IMR-90 (cell line): ENCODE measurements at regions not wholly inside any gene's neighbourhood (a gene's known extent, or its start where the extent isn't known, plus 50 kb on each side); places are given as distances from the start of the nearest gene placed in this dataset.

Source experiments
- ATAC-seq: fragments of 200-7000 bp; cut with Tn5 transposase; 2 replicates; pipeline ENCODE4 v1.9.1; 2020; ENCODE audit warnings: low read depth, mild to moderate bottlenecking, moderate library complexity
- BruUV-seq: library from RNA; stranded (reverse); fragments of 400-500 nt; replicated peaks from 2 replicates; lab custom pipeline; 2021; lab: Mats Ljungman, UMichigan
- CTCF ChIA-PET: fragments of 300-600 bp; formaldehyde crosslinking; extraction: SDS; loops from one replicate; lab custom pipeline; 2021; ENCODE audit warnings: antibody characterized with exemption; lab: Yijun Ruan, JAX
- POLR2A ChIA-PET: fragments of 300-600 bp; sonication (Branson Sonifier 250); formaldehyde crosslinking; loops from one replicate; lab custom pipeline; 2022; ENCODE audit warnings: antibody characterized with exemption; ENCODE audit not compliant: unreplicated experiment; lab: Charles Lee
- DNase-seq: peaks from one replicate; pipeline ENCODE4 v3.0.0; 2013
- H2AFZ ChIP-seq: replicated peaks from 2 replicates; pipeline ENCODE3; 2013; ENCODE audit warnings: low read length, mild to moderate bottlenecking; ENCODE audit not compliant: poor library complexity
- H2AK5ac ChIP-seq: 2 replicates; pipeline ENCODE4 v1.6.1; 2013; ENCODE audit warnings: low read depth, low read length, inconsistent platforms
- H2AK9ac ChIP-seq: replicated peaks from 2 replicates; pipeline ENCODE3; 2013; ENCODE audit warnings: mild to moderate bottlenecking, low read depth, low read length, moderate library complexity; ENCODE audit not compliant: poor library complexity
- H2BK120ac ChIP-seq: 2 replicates; pipeline ENCODE4 v1.6.1; 2013; ENCODE audit warnings: low read depth, low read length, inconsistent platforms
- H2BK15ac ChIP-seq: 3 replicates; pipeline ENCODE4 v1.6.1; 2013; ENCODE audit warnings: low read depth, low read length, inconsistent platforms
- H2BK20ac ChIP-seq: 2 replicates; pipeline ENCODE4 v1.6.1; 2013; ENCODE audit warnings: low read depth, mild to moderate bottlenecking, inconsistent platforms, low read length, moderate library complexity
- H2BK5ac ChIP-seq: 2 replicates; pipeline ENCODE4 v1.6.1; 2013; ENCODE audit warnings: mild to moderate bottlenecking, low read depth, low read length, inconsistent platforms; ENCODE audit not compliant: poor library complexity, severe bottlenecking
- H3K14ac ChIP-seq: replicated peaks from 2 replicates; pipeline ENCODE4 v1.6.1; 2013; ENCODE audit warnings: low read depth, low read length, inconsistent platforms
- H3K18ac ChIP-seq: 2 replicates; pipeline ENCODE4 v1.6.1; 2013; ENCODE audit warnings: low read depth, low read length, control low read depth
- H3K23ac ChIP-seq: 2 replicates; pipeline ENCODE4 v1.6.1; 2013; ENCODE audit warnings: low read depth, low read length, inconsistent platforms
- H3K27ac ChIP-seq: 2 replicates; pipeline ENCODE4 v1.5.1; 2013; ENCODE audit warnings: mild to moderate bottlenecking, control low read depth, low read length; ENCODE audit not compliant: insufficient read depth
- H3K27me3 ChIP-seq: 2 replicates; pipeline ENCODE4 v1.6.1; 2013; ENCODE audit warnings: low read length; ENCODE audit not compliant: control insufficient read depth, insufficient read depth
- H3K36me3 ChIP-seq: 2 replicates; pipeline ENCODE4 v1.6.1; 2013; ENCODE audit warnings: low read length, mixed read lengths; ENCODE audit not compliant: control insufficient read depth, insufficient read depth
- H3K4ac ChIP-seq: 2 replicates; pipeline ENCODE4 v1.6.1; 2013; ENCODE audit warnings: low read depth, low read length, inconsistent platforms
- H3K4me1 ChIP-seq: 2 replicates; pipeline ENCODE4 v1.6.1; 2013; ENCODE audit warnings: low read length, mixed read lengths; ENCODE audit not compliant: control insufficient read depth, insufficient read depth
- H3K4me2 ChIP-seq: 2 replicates; pipeline ENCODE4 v1.6.1; 2013; ENCODE audit warnings: low read depth, mild to moderate bottlenecking, control low read depth, low read length, moderate library complexity
- H3K4me3 ChIP-seq: 2 replicates; pipeline ENCODE4 v1.5.1; 2013; ENCODE audit warnings: low read depth, mild to moderate bottlenecking, control low read depth, low read length, moderate library complexity; ENCODE audit not compliant: insufficient read depth
- H3K56ac ChIP-seq: 2 replicates; pipeline ENCODE4 v1.6.1; 2013; ENCODE audit warnings: low read length, inconsistent platforms; ENCODE audit not compliant: insufficient read depth; ENCODE audit errors: extremely low read depth
- H3K79me1 ChIP-seq, 2 experiments: 2 replicates each; pipeline ENCODE4 v1.6.1; 2013; ENCODE audit warnings: low read length in 2 of 2, inconsistent platforms in 1 of 2, low read depth in 1 of 2
- H3K9ac ChIP-seq: 2 replicates; pipeline ENCODE4 v1.6.1; 2013; ENCODE audit warnings: low read depth, low read length, control low read depth
- H3K9me1 ChIP-seq: 2 replicates; pipeline ENCODE4 v1.6.1; 2013; ENCODE audit warnings: low read length, inconsistent platforms; ENCODE audit not compliant: insufficient read depth
- H3K9me3 ChIP-seq: 2 replicates; pipeline ENCODE4 v1.6.1; 2013; ENCODE audit warnings: low read length; ENCODE audit not compliant: control insufficient read depth, insufficient read depth
- H4K20me1 ChIP-seq: 2 replicates; pipeline ENCODE4 v1.6.1; 2013; ENCODE audit warnings: low read length, inconsistent platforms; ENCODE audit not compliant: insufficient read depth
- H4K5ac ChIP-seq: 2 replicates; pipeline ENCODE4 v1.6.1; 2013; ENCODE audit warnings: mild to moderate bottlenecking, low read depth, low read length, control low read depth
- H4K8ac ChIP-seq, 2 experiments: 2 replicates each; pipeline ENCODE4 v1.6.1; 2013; ENCODE audit warnings: low read depth in 2 of 2, low read length in 2 of 2, control low read depth in 1 of 2, inconsistent platforms in 1 of 2
- H4K91ac ChIP-seq: 2 replicates; pipeline ENCODE4 v1.6.1; 2013; ENCODE audit warnings: low read depth, low read length, inconsistent platforms; ENCODE audit not compliant: insufficient read depth
- BHLHE40 ChIP-seq: fragments of 150-350 bp; IDR thresholded peaks from 2 replicates; pipeline ENCODE4 v1.6.1; 2016; ENCODE audit warnings: mild to moderate bottlenecking, low read depth, low read length
- CEBPB ChIP-seq: IDR thresholded peaks from 2 replicates; pipeline ENCODE4 v1.6.1; 2012; ENCODE audit warnings: low read depth, low read length, improper control_type of control experiment
- CHD1 ChIP-seq: IDR thresholded peaks from 2 replicates; pipeline ENCODE4 v1.6.1; 2012; ENCODE audit warnings: low read depth, low read length, improper control_type of control experiment
- CTCF ChIP-seq: conservative IDR thresholded peaks from 2 replicates; pipeline ENCODE4 v1.5.1; 2012; ENCODE audit warnings: mild to moderate bottlenecking, low read depth, low read length, improper control_type of control experiment
- ELK1 ChIP-seq: fragments of 150-350 bp; IDR thresholded peaks from 2 replicates; pipeline ENCODE4 v1.6.1; 2016; ENCODE audit warnings: low read depth, mild to moderate bottlenecking, low read length, moderate library complexity, borderline replicate concordance
- FOS ChIP-seq: fragments of 150-350 bp; IDR thresholded peaks from 2 replicates; pipeline ENCODE4 v1.6.1; 2016; ENCODE audit warnings: low read depth, low read length
- MAFK ChIP-seq: IDR thresholded peaks from 2 replicates; pipeline ENCODE4 v1.6.1; 2012; ENCODE audit warnings: low read depth, low read length, improper control_type of control experiment
- MAZ ChIP-seq: IDR thresholded peaks from 2 replicates; pipeline ENCODE4 v1.6.1; 2012; ENCODE audit warnings: low read depth, mild to moderate bottlenecking, low read length, improper control_type of control experiment, moderate library complexity, borderline replicate concordance
- MXI1 ChIP-seq: IDR thresholded peaks from 2 replicates; pipeline ENCODE4 v1.6.1; 2012; ENCODE audit warnings: low read depth, mild to moderate bottlenecking, low read length, moderate library complexity, borderline replicate concordance
- NFE2L2 ChIP-seq: fragments of 150-350 bp; IDR thresholded peaks from 2 replicates; pipeline ENCODE4 v1.6.1; 2016; ENCODE audit warnings: low read depth, mild to moderate bottlenecking, low read length
- POLR2A ChIP-seq: IDR thresholded peaks from 2 replicates; pipeline ENCODE4 v1.6.1; 2012; ENCODE audit warnings: mild to moderate bottlenecking, low read depth, low read length
- RAD21 ChIP-seq: IDR thresholded peaks from 2 replicates; pipeline ENCODE4 v1.6.1; 2012; ENCODE audit warnings: low read length, improper control_type of control experiment
- RCOR1 ChIP-seq: IDR thresholded peaks from 2 replicates; pipeline ENCODE4 v1.6.1; 2012; ENCODE audit warnings: mild to moderate bottlenecking, low read length, improper control_type of control experiment; ENCODE audit not compliant: insufficient replicate concordance
- RFX5 ChIP-seq: IDR thresholded peaks from 2 replicates; pipeline ENCODE4 v1.8.0; 2012; ENCODE audit warnings: low read depth, mild to moderate bottlenecking, low read length, moderate library complexity
- SMC3 ChIP-seq: fragments of 150-350 bp; IDR thresholded peaks from 2 replicates; pipeline ENCODE4 v1.6.1; 2016; ENCODE audit warnings: low read depth, mild to moderate bottlenecking, antibody characterized with exemption, low read length, moderate library complexity
- USF2 ChIP-seq: fragments of 150-350 bp; IDR thresholded peaks from 2 replicates; pipeline ENCODE4 v1.6.1; 2017; ENCODE audit warnings: mild to moderate bottlenecking, antibody characterized with exemption, low read length, low read depth
- WGBS, 2 experiments: methylation state at CpG; one replicate each; pipeline versions ENCODE4 v1.1.5 to v1.1.7; 2013; ENCODE audit warnings: missing lambda C conversion rate in 2 of 2; ENCODE audit not compliant: insufficient read length in 1 of 2; ENCODE audit errors: extremely low coverage in 2 of 2; 5-methylcytosine and 5-hydroxymethylcytosine counted together
- dilution Hi-C: fragments of 300-500 bp; cut with HindIII; formaldehyde crosslinking; loops from one replicate; pipeline ENCODE4 v1.14.3; 2018; ENCODE audit warnings: low sequenced_read_pairs; ENCODE audit not compliant: unreplicated experiment
- in situ Hi-C: fragments of 300-500 bp; cut with MboI; formaldehyde crosslinking; loops from 3 replicates; pipeline ENCODE4 v1.14.3; 2019; ENCODE audit warnings: low sequenced_read_pairs, inconsistent platforms, mixed read lengths
- intact Hi-C: fragments of 100-400 bp; cut with micrococcal nuclease; formaldehyde crosslinking; loops from 2 replicates; pipeline ENCODE4 v1.10.0; 2022

- H3K14ac ChIP-seq = no peak overlapping the region
- in situ Hi-C loops = no loop called here
- H3K23ac ChIP-seq = no peak overlapping the region
- no peak overlapping the region for H2AK5ac ChIP-seq
- ChIA-PET CTCF (no interaction called here), POLR2A (no interaction called here)
- H2BK5ac ChIP-seq = no peak overlapping the region
- no peak overlapping the region for H3K56ac ChIP-seq
- H4K20me1 ChIP-seq = no peaks in the 10 kb centered on the region
- no peaks in the 10 kb centered on the region for H3K9me1 ChIP-seq
- no peak overlapping the region for H2BK120ac ChIP-seq
- no CpG with 5 or more reads among the region's 3 CpGs for WGBS, 2 experiments
- no peak overlapping the region for H3K27ac ChIP-seq
- no peaks in the 10 kb centered on the region for H3K27me3 ChIP-seq
- no peak overlapping the region for H4K91ac ChIP-seq
- H4K8ac ChIP-seq = no peak overlapping the region
- H3K9ac ChIP-seq = no peak overlapping the region
- no peak overlapping the region for H2AK9ac ChIP-seq
- TF ChIP-seq RCOR1 = no peak
- TF ChIP-seq MXI1 = no peak
- no peak for TF ChIP-seq CHD1
- TF ChIP-seq POLR2A = no peak
- no peak for TF ChIP-seq CEBPB
- TF ChIP-seq MAFK = no peak
- TF ChIP-seq USF2 = no peak
- no peak for TF ChIP-seq CTCF
- TF ChIP-seq BHLHE40 = no peak
- no peak for TF ChIP-seq RFX5
- no peak for TF ChIP-seq SMC3
- TF ChIP-seq MAZ = no peak
- no peak for TF ChIP-seq NFE2L2
- TF ChIP-seq ELK1 = no peak
- TF ChIP-seq FOS = no peak
- no peak for TF ChIP-seq RAD21
- H3K4me2 ChIP-seq = no peak overlapping the region
- H3K18ac ChIP-seq = no peak overlapping the region
- no peak overlapping the region for H2BK20ac ChIP-seq
- no peak overlapping the region for H2BK15ac ChIP-seq
- DNase-seq = no peak
- no peaks in the 10 kb centered on the region for H3K4me1 ChIP-seq
- no peaks in the 10 kb centered on the region for H3K79me1 ChIP-seq
- H4K5ac ChIP-seq = no peak overlapping the region
- H3K9me3 ChIP-seq = no peaks in the 10 kb centered on the region
- intact Hi-C loops = no loop called here
- no peaks in the 10 kb centered on the region for H3K36me3 ChIP-seq
- H2AFZ ChIP-seq = no peak overlapping the region
- ATAC-seq = no peak
- no peak overlapping the region for H3K4me3 ChIP-seq
- dilution Hi-C loops = no loop called here
- BruUV-seq = no TSS peak
- no peak overlapping the region for H3K4ac ChIP-seq
Observed at GRCh38 chr5:57979671-57980070, 480.2 kb downstream of the PLK2 start.
